NCI-H2029 treated with DMSO at 0.1 percent for 48 hours (cell line): ENCODE measurements at regions not wholly inside any gene's neighbourhood (a gene's known extent, or its start where the extent isn't known, plus 50 kb on each side); places are given as distances from the start of the nearest gene placed in this dataset.
"Not testable (repeated sequence)": the region's sequence is repeated elsewhere in the genome, so short reads cannot be mapped to it uniquely, and the experiment has no call there.

Experiments
- DNase-seq: peaks from one replicate; lab custom pipeline; 2025; lab: John Stamatoyannopoulos, UW

GRCh38 chr4:130814896-130815295, 1718.9 kb downstream of the C4orf33 start:
- no peak for DNase-seq

- no peak for DNase-seq
Observed at GRCh38 chr4:130820448-130820847, 1724.5 kb downstream of the C4orf33 start.

- no peak for DNase-seq
Observed at GRCh38 chr4:130825284-130825683, 1729.3 kb downstream of the C4orf33 start.

GRCh38 chr4:130850019-130850524, 1754.1 kb downstream of the C4orf33 start:
- DNase-seq = no peak

GRCh38 chr4:130851107-130851506, 1755.2 kb downstream of the C4orf33 start:
- DNase-seq = no peak

- DNase-seq = no peak
Observed at GRCh38 chr4:130851932-130852331, 1756.0 kb downstream of the C4orf33 start.

- no peak for DNase-seq
Observed at GRCh38 chr4:130855533-130855932, 1759.6 kb downstream of the C4orf33 start.

DNA sequence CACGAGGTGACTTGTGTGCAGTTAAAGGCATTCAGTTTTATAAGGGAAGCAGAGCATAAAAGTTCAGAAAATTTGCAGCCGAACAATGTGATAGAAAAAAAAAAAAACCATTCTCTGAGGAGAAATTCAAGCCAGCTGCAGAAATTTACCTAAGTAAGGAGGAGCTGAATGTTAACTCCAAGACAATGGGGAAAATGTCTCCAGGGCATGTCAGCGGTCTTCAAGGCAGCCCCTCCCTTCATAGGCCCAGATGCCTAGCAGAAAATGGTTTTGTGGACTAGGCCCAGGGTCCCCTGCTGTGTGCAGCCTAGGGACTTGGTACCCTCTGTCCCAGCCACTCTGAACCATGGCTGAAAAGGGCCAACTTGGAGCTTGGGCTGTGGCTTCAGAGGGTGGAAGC, 1764.0 kb downstream of the C4orf33 start:
- DNase-seq = no peak

GRCh38 chr4:130896920-130897319, 1801.0 kb downstream of the C4orf33 start:
- no peak for DNase-seq

- no peak for DNase-seq
Observed at GRCh38 chr4:130901321-130901720, 1805.4 kb downstream of the C4orf33 start.

- DNase-seq = no peak
Observed at GRCh38 chr4:130922955-130923354, 1827.0 kb downstream of the C4orf33 start.

- DNase-seq = no peak
Observed at GRCh38 chr4:130955520-130955919, 1859.6 kb downstream of the C4orf33 start.

DNA sequence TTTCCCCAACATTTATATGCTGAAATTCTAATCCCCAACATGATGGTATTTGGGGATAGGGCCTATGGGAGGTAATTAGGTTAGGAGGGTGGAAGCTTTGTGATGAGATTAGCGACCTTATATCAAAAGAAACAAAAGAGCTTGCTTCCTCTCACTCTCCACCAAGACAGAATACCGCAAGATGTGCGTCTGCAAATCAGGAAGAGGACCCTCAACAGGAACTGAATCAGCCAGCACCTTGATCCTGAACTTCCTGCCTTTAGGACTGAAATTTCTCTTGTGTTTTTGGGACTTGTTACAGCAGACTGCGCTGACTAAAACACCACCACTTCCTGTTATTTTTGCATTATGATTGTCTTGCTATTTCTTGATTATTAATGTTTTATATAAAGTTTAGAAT, 1889.4 kb downstream of the C4orf33 start:
- no peak for DNase-seq

GRCh38 chr4:130995988-130996387, 1900.0 kb downstream of the C4orf33 start:
- DNase-seq = no peak

DNA sequence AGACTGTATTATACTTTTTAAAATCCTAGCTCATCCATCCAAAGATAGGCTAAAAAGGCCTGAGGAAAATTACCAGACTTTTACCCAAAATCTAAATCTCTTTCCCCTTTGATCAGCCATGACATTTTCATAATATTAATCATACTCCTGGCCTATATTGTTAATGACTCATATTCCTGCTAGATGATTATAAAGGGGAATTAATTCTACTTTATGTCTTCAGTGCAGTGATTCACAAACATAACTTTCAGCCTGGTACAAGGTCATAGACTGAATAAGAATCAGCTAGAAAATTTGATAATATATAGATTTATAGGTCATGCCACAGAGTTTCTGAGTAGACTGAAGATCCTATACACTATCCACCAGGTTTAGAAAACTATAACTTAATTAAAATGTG, 1905.4 kb downstream of the C4orf33 start:
- DNase-seq = no peak

DNA sequence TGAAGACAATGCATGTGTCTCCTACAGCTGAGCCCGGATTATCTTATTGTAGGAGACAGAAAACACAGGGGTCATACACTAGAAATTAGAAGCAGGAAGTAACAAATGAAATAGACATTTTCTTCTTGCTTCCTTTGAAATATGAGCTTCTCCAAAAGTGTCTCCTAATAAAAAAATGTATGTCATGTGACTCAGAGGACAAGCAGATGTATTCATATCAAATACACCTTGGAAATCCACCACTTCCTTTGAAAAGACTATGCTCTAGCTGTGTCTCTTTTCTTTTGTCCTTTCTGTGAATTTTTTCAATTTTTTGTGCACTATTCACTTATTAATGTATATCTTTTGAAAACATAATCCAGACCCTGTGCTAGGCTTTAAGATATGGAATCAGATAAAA, 1906.2 kb downstream of the C4orf33 start:
- DNase-seq = no peak

DNA sequence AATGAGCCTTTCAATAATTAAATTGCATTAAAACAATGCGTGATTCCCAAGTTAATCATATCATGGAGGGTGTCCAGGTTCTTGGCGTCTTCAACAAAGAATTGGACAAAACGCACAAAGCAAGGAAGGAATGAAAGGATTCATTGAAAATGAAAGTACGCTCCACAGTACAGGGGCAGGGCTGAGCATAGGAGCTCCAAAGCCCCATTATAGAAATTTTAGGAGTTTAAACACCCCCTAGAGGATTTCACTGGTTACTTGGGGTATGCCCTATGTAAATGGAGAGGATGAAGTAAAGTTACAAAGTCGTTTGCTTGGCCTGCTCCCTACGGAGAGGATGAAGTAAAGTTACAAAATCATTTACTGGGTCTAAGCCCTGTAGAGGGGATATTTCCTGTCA, 1910.4 kb downstream of the C4orf33 start:
- no peak for DNase-seq

- DNase-seq = not testable (repeated sequence)
Observed at GRCh38 chr4:131011961-131012360, 1916.0 kb downstream of the C4orf33 start.

DNA sequence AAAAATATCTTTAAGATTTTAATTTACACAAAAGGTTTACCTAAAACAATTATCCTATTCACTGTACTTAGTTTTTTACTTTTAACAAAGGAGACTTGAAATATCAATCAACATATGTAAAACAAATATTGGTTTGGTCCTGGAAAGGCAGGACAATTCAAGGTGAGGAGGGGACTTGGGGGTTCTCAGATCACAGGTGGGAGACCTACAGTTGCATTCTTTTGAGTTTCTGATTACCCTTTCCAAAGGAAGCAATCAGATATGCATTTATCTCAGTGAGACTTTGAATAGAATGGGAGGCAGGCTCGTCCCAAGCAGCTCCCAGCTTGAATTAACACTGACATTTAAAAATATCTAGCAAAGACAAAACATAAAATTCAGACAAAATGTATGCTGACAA, 1917.3 kb downstream of the C4orf33 start:
- no peak for DNase-seq

DNA sequence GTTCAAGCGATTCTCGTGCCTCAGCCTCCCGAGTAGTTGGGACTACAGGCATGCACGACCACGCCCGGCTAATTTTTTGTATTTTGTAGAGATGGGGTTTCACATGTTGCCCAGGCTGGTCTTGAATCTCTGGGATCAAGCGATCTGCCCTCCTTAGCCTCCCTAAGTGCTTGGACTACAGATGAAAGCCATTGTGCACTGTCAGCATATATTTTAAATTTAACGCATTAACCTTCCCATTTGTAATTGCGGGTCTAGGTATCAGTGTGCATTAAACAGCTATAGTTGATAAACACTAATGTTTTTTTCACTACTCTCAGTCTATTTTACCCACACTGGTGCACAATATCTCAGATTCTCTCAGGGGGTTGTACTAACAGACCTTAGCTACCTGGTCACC, 1930.8 kb downstream of the C4orf33 start:
- no peak for DNase-seq

- no peak for DNase-seq
Observed at GRCh38 chr4:131044368-131044767, 1948.4 kb downstream of the C4orf33 start.

DNA sequence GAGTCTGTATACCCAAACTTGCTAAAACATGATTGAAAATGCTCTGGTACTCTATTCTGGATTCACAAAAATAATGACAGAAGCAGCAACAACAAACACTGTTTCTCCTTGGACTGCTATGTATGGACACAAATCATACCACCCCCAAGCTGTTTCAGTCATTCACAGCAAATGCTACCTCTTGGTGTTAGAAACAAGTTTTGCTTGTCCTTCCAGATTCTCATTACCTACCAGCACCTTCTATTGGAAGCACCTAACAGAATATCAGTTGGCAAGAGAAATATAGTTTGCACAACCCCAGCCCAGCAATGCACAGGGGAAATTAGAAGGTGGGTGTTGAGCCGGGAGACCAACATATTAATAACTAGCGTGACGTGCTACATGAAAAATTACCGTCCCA, 1950.9 kb downstream of the C4orf33 start:
- DNase-seq = no peak

DNA sequence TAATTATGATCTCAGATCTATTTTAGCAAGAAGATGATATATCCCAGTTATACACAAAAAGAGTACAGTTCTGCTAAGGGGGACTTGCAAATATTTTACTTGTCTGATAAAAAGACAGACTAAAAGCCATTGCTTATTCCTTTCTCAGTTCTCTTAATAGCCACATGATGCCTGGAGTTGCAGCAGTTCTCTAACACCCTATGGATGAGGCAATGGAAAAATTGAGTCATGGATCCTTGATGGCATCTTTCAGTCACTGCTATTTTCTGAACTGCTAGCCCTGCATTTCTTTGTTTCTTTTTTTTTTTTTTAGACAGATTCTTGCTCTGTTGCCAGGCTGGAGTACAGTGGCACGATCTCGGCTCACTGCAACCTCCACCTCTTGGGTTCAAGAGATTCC, 1956.7 kb downstream of the C4orf33 start:
- DNase-seq = no peak

GRCh38 chr4:131054489-131055019, 1958.6 kb downstream of the C4orf33 start:
- no peak for DNase-seq

DNA sequence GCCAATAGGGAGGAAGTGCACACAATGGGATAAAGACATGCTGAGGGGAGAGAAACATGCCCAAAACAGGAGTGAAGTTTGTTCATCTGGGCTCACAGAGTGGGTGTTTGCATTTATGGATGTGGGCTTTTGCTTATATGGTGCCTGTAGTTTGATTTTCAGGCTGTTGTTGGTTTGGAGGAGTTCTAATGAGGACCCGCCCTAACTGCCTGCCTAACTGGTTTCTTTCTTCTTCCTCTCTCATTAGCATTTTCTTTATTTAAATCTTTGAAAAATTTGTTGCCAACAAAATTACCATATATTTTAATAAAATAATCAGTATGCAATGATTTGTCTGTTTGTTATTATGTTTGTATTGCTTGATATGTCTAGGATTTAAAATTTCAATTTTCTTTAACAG, 1965.8 kb downstream of the C4orf33 start:
- DNase-seq = no peak
